MM.1S (cell line): ENCODE measurements at regions not wholly inside any gene's neighbourhood (a gene's known extent, or its start where the extent isn't known, plus 50 kb on each side); places are given as distances from the start of the nearest gene placed in this dataset.

ENCODE experiments used
- EZH2 ChIP-seq: fragments of 300-600 bp; sonication (generic); optimal IDR thresholded peaks from 2 replicates; pipeline ENCODE3; 2017; ENCODE audit warnings: low read depth, mild to moderate bottlenecking, antibody characterized with exemption, low read length, mixed read lengths
- TF ChIP-seq, protein P1 (sequence below): fragments of 300-600 bp; sonication (generic); IDR thresholded peaks from 2 replicates; pipeline ENCODE4 v1.5.1; 2016; ENCODE audit warnings: antibody characterized with exemption, low read length, mixed read lengths

DNA sequence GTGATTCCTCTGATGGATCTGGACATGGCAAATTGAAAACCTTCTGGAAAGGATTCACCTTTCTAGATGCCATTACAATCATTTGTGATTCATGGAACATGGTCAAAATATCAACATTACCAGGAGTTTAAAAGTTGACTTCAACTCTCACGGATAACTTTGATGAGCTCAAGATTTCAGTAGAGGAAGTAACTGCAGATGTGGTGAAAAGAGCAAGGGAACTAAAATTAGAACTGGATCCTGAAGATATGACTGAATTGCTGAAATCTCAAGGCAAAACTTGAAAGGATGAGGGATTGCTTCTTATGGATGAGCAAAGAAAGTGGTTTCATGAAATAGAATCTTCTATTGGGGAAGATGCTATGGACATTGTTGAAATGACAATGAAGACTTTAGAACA, 293.6 kb downstream of the ARHGAP12 start:
- TF ChIP-seq, protein P1, sequence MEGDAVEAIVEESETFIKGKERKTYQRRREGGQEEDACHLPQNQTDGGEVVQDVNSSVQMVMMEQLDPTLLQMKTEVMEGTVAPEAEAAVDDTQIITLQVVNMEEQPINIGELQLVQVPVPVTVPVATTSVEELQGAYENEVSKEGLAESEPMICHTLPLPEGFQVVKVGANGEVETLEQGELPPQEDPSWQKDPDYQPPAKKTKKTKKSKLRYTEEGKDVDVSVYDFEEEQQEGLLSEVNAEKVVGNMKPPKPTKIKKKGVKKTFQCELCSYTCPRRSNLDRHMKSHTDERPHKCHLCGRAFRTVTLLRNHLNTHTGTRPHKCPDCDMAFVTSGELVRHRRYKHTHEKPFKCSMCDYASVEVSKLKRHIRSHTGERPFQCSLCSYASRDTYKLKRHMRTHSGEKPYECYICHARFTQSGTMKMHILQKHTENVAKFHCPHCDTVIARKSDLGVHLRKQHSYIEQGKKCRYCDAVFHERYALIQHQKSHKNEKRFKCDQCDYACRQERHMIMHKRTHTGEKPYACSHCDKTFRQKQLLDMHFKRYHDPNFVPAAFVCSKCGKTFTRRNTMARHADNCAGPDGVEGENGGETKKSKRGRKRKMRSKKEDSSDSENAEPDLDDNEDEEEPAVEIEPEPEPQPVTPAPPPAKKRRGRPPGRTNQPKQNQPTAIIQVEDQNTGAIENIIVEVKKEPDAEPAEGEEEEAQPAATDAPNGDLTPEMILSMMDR, result no peak
- TF ChIP-seq EZH2, result no peak
